ENCODE measurements at regions not wholly inside any gene's neighbourhood (a gene's known extent, or its start where the extent isn't known, plus 50 kb on each side); places are given as distances from the start of the nearest gene placed in this dataset.

GRCh38 chr4:84189144-84189543 is 309.9 kb downstream of the NKX6-1 start:
- DNase-seq (no peak), ATAC-seq (no peak)
- no peak overlapping the region for H3K4me3 Mint-ChIP-seq
- H3K9me3 Mint-ChIP-seq (ENCODE audit: low read depth), result no peaks in the 10 kb centered on the region
- no peak overlapping the region for H3K27ac Mint-ChIP-seq
- no peaks in the 10 kb centered on the region for H3K4me1 Mint-ChIP-seq
- no peaks in the 10 kb centered on the region for H3K36me3 Mint-ChIP-seq
- H3K27me3 Mint-ChIP-seq, result no peaks in the 10 kb centered on the region
- CTCF ChIA-PET, result no interaction called here

GRCh38 chr4:84179409-84179808 is 319.7 kb downstream of the NKX6-1 start:
- CTCF ChIA-PET, result no interaction called here
- ATAC-seq, result no peak
- H3K27ac Mint-ChIP-seq, result no peak overlapping the region
- no peak overlapping the region for H3K4me3 Mint-ChIP-seq
- no peaks in the 10 kb centered on the region for H3K9me3 Mint-ChIP-seq (ENCODE audit: low read depth)
- no peaks in the 10 kb centered on the region for H3K36me3 Mint-ChIP-seq
- no peak for DNase-seq
- H3K4me1 Mint-ChIP-seq, result no peaks in the 10 kb centered on the region
- no peaks in the 10 kb centered on the region for H3K27me3 Mint-ChIP-seq

GRCh38 chr4:84177831-84178542 is 321.1 kb downstream of the NKX6-1 start:
- no peak overlapping the region for H3K4me3 Mint-ChIP-seq
- CTCF ChIA-PET, result no interaction called here
- H3K36me3 Mint-ChIP-seq, result no peaks in the 10 kb centered on the region
- no peak for DNase-seq
- no peaks in the 10 kb centered on the region for H3K4me1 Mint-ChIP-seq
- H3K27ac Mint-ChIP-seq, result no peak overlapping the region
- no peaks in the 10 kb centered on the region for H3K9me3 Mint-ChIP-seq (ENCODE audit: low read depth)
- no peaks in the 10 kb centered on the region for H3K27me3 Mint-ChIP-seq
- ATAC-seq, result no peak

- CTCF ChIA-PET, result no interaction called here
- Mint-ChIP-seq H3K9me3 (ENCODE audit: low read depth) (no peaks in the 10 kb centered on the region), H3K27me3 (no peaks in the 10 kb centered on the region), H3K4me1 (no peaks in the 10 kb centered on the region), H3K27ac (no peak overlapping the region), H3K36me3 (no peaks in the 10 kb centered on the region), H3K4me3 (no peak overlapping the region)
- ATAC-seq (no peak), DNase-seq (no peak)
Observed at GRCh38 chr4:84176016-84176415, 323.1 kb downstream of the NKX6-1 start.

GRCh38 chr4:84171871-84172270 is 327.2 kb downstream of the NKX6-1 start:
- ATAC-seq (no peak), DNase-seq (no peak)
- H3K4me3 Mint-ChIP-seq, result no peak overlapping the region
- no peak overlapping the region for H3K27ac Mint-ChIP-seq
- H3K4me1 Mint-ChIP-seq, result no peaks in the 10 kb centered on the region
- H3K9me3 Mint-ChIP-seq (ENCODE audit: low read depth), result no peaks in the 10 kb centered on the region
- H3K36me3 Mint-ChIP-seq, result no peaks in the 10 kb centered on the region
- CTCF ChIA-PET, result interaction anchor here (0.8 kb wide), 1 partner anchor 29 kb away, joined by 3 read pairs; no protein-coding TSS in a partner anchor
- H3K27me3 Mint-ChIP-seq, result no peaks in the 10 kb centered on the region

GRCh38 chr4:84167564-84167963 is 331.5 kb downstream of the NKX6-1 start:
- no peaks in the 10 kb centered on the region for H3K27me3 Mint-ChIP-seq
- CTCF ChIA-PET, result no interaction called here
- DNase-seq (no peak), ATAC-seq (no peak)
- H3K4me1 Mint-ChIP-seq, result no peaks in the 10 kb centered on the region
- no peak overlapping the region for H3K4me3 Mint-ChIP-seq
- no peaks in the 10 kb centered on the region for H3K36me3 Mint-ChIP-seq
- no peak overlapping the region for H3K27ac Mint-ChIP-seq
- H3K9me3 Mint-ChIP-seq (ENCODE audit: low read depth), result no peaks in the 10 kb centered on the region

- Mint-ChIP-seq H3K27ac (no peak overlapping the region), H3K36me3 (no peaks in the 10 kb centered on the region), H3K27me3 (no peaks in the 10 kb centered on the region), H3K4me3 (no peak overlapping the region), H3K4me1 (no peaks in the 10 kb centered on the region), H3K9me3 (ENCODE audit: low read depth) (no peaks in the 10 kb centered on the region)
- CTCF ChIA-PET, result no interaction called here
- DNase-seq (no peak), ATAC-seq (no peak)
Observed at GRCh38 chr4:84167093-84167492, 332.0 kb downstream of the NKX6-1 start.

- no peaks in the 10 kb centered on the region for H3K27me3 Mint-ChIP-seq
- ATAC-seq (no peak), DNase-seq (no peak)
- no peaks in the 10 kb centered on the region for H3K9me3 Mint-ChIP-seq (ENCODE audit: low read depth)
- no peaks in the 10 kb centered on the region for H3K36me3 Mint-ChIP-seq
- no peaks in the 10 kb centered on the region for H3K4me1 Mint-ChIP-seq
- H3K4me3 Mint-ChIP-seq, result no peak overlapping the region
- H3K27ac Mint-ChIP-seq, result no peak overlapping the region
- CTCF ChIA-PET, result no interaction called here
Observed at GRCh38 chr4:84166486-84166885, 332.6 kb downstream of the NKX6-1 start.

- no peak overlapping the region for H3K4me3 Mint-ChIP-seq
- H3K4me1 Mint-ChIP-seq, result no peaks in the 10 kb centered on the region
- no peak overlapping the region for H3K27ac Mint-ChIP-seq
- H3K9me3 Mint-ChIP-seq (ENCODE audit: low read depth), result no peaks in the 10 kb centered on the region
- H3K27me3 Mint-ChIP-seq, result no peaks in the 10 kb centered on the region
- no peak for DNase-seq
- CTCF ChIA-PET, result no interaction called here
- ATAC-seq, result no peak
- H3K36me3 Mint-ChIP-seq, result no peaks in the 10 kb centered on the region
Observed at GRCh38 chr4:84164201-84164600, 334.9 kb downstream of the NKX6-1 start.

- no peaks in the 10 kb centered on the region for H3K27me3 Mint-ChIP-seq
- ATAC-seq (no peak), DNase-seq (no peak)
- no peak overlapping the region for H3K27ac Mint-ChIP-seq
- H3K4me1 Mint-ChIP-seq, result no peaks in the 10 kb centered on the region
- H3K4me3 Mint-ChIP-seq, result no peak overlapping the region
- no peaks in the 10 kb centered on the region for H3K36me3 Mint-ChIP-seq
- no peaks in the 10 kb centered on the region for H3K9me3 Mint-ChIP-seq (ENCODE audit: low read depth)
- CTCF ChIA-PET, result no interaction called here
Observed at GRCh38 chr4:84159762-84160161, 339.3 kb downstream of the NKX6-1 start.

GRCh38 chr4:84158670-84159069 is 340.4 kb downstream of the NKX6-1 start:
- CTCF ChIA-PET, result interaction anchor here (1.5 kb wide), 1 partner anchor 11 kb away, joined by 3 read pairs; no protein-coding TSS in a partner anchor
- H3K4me1 Mint-ChIP-seq, result no peaks in the 10 kb centered on the region
- no peak overlapping the region for H3K4me3 Mint-ChIP-seq
- H3K27me3 Mint-ChIP-seq, result no peaks in the 10 kb centered on the region
- no peaks in the 10 kb centered on the region for H3K9me3 Mint-ChIP-seq (ENCODE audit: low read depth)
- no peaks in the 10 kb centered on the region for H3K36me3 Mint-ChIP-seq
- H3K27ac Mint-ChIP-seq, result no peak overlapping the region
- DNase-seq (no peak), ATAC-seq (no peak)

GRCh38 chr4:84151574-84151973 is 347.5 kb downstream of the NKX6-1 start:
- H3K27me3 Mint-ChIP-seq, result no peaks in the 10 kb centered on the region
- H3K9me3 Mint-ChIP-seq (ENCODE audit: low read depth), result no peaks in the 10 kb centered on the region
- peaks cover 2% of the 10 kb centered on the region for H3K4me1 Mint-ChIP-seq
- no peaks in the 10 kb centered on the region for H3K36me3 Mint-ChIP-seq
- CTCF ChIA-PET, result no interaction called here
- no peak overlapping the region for H3K4me3 Mint-ChIP-seq
- no peak overlapping the region for H3K27ac Mint-ChIP-seq
- DNase-seq (no peak), ATAC-seq (no peak)

GRCh38 chr4:84150177-84150576 is 348.9 kb downstream of the NKX6-1 start:
- no peak overlapping the region for H3K4me3 Mint-ChIP-seq
- peaks cover 4% of the 10 kb centered on the region for H3K4me1 Mint-ChIP-seq
- H3K36me3 Mint-ChIP-seq, result no peaks in the 10 kb centered on the region
- H3K27ac Mint-ChIP-seq, result no peak overlapping the region
- DNase-seq (no peak), ATAC-seq (no peak)
- H3K9me3 Mint-ChIP-seq (ENCODE audit: low read depth), result no peaks in the 10 kb centered on the region
- no peaks in the 10 kb centered on the region for H3K27me3 Mint-ChIP-seq
- CTCF ChIA-PET, result no interaction called here

GRCh38 chr4:84147831-84148230 is 351.3 kb downstream of the NKX6-1 start:
- ATAC-seq, result no peak
- CTCF ChIA-PET, result no interaction called here
- H3K27me3 Mint-ChIP-seq, result no peaks in the 10 kb centered on the region
- H3K4me1 Mint-ChIP-seq, result peaks cover 4% of the 10 kb centered on the region
- no peak overlapping the region for H3K27ac Mint-ChIP-seq
- no peak overlapping the region for H3K4me3 Mint-ChIP-seq
- H3K36me3 Mint-ChIP-seq, result no peaks in the 10 kb centered on the region
- DNase-seq, result no peak
- H3K9me3 Mint-ChIP-seq (ENCODE audit: low read depth), result no peaks in the 10 kb centered on the region

All from activated CD8-positive, alpha-beta memory T cell treated with anti-CD3 and anti-CD28 coated beads, Interleukin-2, amount 10 ng/mL, durations not matched to agents 7 days and 5 days (primary cell).